ENCODE measurements at regions not wholly inside any gene's neighbourhood (a gene's known extent, or its start where the extent isn't known, plus 50 kb on each side); places are given as distances from the start of the nearest gene placed in this dataset.

- TF ChIP-seq, protein P1, sequence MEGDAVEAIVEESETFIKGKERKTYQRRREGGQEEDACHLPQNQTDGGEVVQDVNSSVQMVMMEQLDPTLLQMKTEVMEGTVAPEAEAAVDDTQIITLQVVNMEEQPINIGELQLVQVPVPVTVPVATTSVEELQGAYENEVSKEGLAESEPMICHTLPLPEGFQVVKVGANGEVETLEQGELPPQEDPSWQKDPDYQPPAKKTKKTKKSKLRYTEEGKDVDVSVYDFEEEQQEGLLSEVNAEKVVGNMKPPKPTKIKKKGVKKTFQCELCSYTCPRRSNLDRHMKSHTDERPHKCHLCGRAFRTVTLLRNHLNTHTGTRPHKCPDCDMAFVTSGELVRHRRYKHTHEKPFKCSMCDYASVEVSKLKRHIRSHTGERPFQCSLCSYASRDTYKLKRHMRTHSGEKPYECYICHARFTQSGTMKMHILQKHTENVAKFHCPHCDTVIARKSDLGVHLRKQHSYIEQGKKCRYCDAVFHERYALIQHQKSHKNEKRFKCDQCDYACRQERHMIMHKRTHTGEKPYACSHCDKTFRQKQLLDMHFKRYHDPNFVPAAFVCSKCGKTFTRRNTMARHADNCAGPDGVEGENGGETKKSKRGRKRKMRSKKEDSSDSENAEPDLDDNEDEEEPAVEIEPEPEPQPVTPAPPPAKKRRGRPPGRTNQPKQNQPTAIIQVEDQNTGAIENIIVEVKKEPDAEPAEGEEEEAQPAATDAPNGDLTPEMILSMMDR (conservative IDR thresholded peaks at IDR 0.05): no peak
- no peak for TF ChIP-seq EZH2 (IDR thresholded peaks at IDR 0.05; ENCODE audit: low read depth)
Measured at GRCh38 chr14:53703457-53703856, 253.2 kb downstream of the BMP4 start.
